CD4-positive, alpha-beta T cell treated with Interferon alpha-2 for 1 hour (primary cell): ENCODE measurements at regions not wholly inside any gene's neighbourhood (a gene's known extent, or its start where the extent isn't known, plus 50 kb on each side); places are given as distances from the start of the nearest gene placed in this dataset.
"Not testable (repeated sequence)": the region's sequence is repeated elsewhere in the genome, so short reads cannot be mapped to it uniquely, and the experiment has no call there.

ENCODE experiments used
- DNase-seq, 2 donors: peaks; one replicate each; pipeline ENCODE4 v3.0.0-alpha.2; 2020 to 2022

GRCh38 chr13:40345654-40346372 lies 320.6 kb downstream of the FOXO1 start:
- no peak for DNase-seq

- no peak for DNase-seq
Observed at GRCh38 chr13:40346592-40346991, 319.8 kb downstream of the FOXO1 start.

- DNase-seq, result no peak
Observed at GRCh38 chr13:40348096-40348679, 318.3 kb downstream of the FOXO1 start.

GRCh38 chr13:40350283-40350992 lies 316.0 kb downstream of the FOXO1 start:
- no peak for DNase-seq

GRCh38 chr13:40351537-40352379 lies 314.7 kb downstream of the FOXO1 start:
- DNase-seq, result no peak

GRCh38 chr13:40352380-40352778 lies 314.1 kb downstream of the FOXO1 start:
- no peak for DNase-seq

- DNase-seq, result no peak
Observed at GRCh38 chr13:40352802-40353562, 313.5 kb downstream of the FOXO1 start.

GRCh38 chr13:40355126-40355724 lies 311.2 kb downstream of the FOXO1 start:
- DNase-seq, result no peak

GRCh38 chr13:40356011-40356410 lies 310.4 kb downstream of the FOXO1 start:
- DNase-seq, result no peak

- not testable (repeated sequence) for DNase-seq
Observed at GRCh38 chr13:40356458-40356857, 310.0 kb downstream of the FOXO1 start.

GRCh38 chr13:40362502-40362901 lies 303.9 kb downstream of the FOXO1 start:
- DNase-seq, result no peak

- DNase-seq, result no peak
Observed at GRCh38 chr13:40363653-40364052, 302.8 kb downstream of the FOXO1 start.

- no peak for DNase-seq
Observed at GRCh38 chr13:40366119-40366518, 300.3 kb downstream of the FOXO1 start.

- no peak for DNase-seq
Observed at GRCh38 chr13:40368127-40368891, 298.1 kb downstream of the FOXO1 start.

- no peak for DNase-seq
Observed at GRCh38 chr13:40370661-40371060, 295.8 kb downstream of the FOXO1 start.

- no peak for DNase-seq
Observed at GRCh38 chr13:40371531-40372125, 294.8 kb downstream of the FOXO1 start.

- DNase-seq, result peak in 1 of 2 donors; percentile 44
Observed at GRCh38 chr13:40373608-40374007, 292.8 kb downstream of the FOXO1 start.

GRCh38 chr13:40375489-40376171 lies 290.8 kb downstream of the FOXO1 start:
- no peak for DNase-seq

- no peak for DNase-seq
Observed at GRCh38 chr13:40376296-40376849, 290.1 kb downstream of the FOXO1 start.
